ENCODE measurements at regions not wholly inside any gene's neighbourhood (a gene's known extent, or its start where the extent isn't known, plus 50 kb on each side); places are given as distances from the start of the nearest gene placed in this dataset.

GRCh38 chr2:150209746-150210145 is 277.7 kb downstream of the RND3 start:
- no peak for ATAC-seq
- TF ChIP-seq GLIS3 (CRISPR knock-in tag; IDR thresholded peaks at IDR 0.05) (no peak), ZNF8 (CRISPR knock-in tag; IDR thresholded peaks at IDR 0.05) (no peak), ESRRG (CRISPR knock-in tag; IDR thresholded peaks at IDR 0.05) (no peak), ZC3H10 (CRISPR knock-in tag; IDR thresholded peaks at IDR 0.05) (no peak), ZFP3 (CRISPR knock-in tag; IDR thresholded peaks at IDR 0.05) (no peak), TSHZ2 (CRISPR knock-in tag; IDR thresholded peaks at IDR 0.05) (no peak), BACH2 (CRISPR knock-in tag; IDR thresholded peaks at IDR 0.05; ENCODE audit: borderline replicate concordance) (no peak), POU6F1 (CRISPR knock-in tag; IDR thresholded peaks at IDR 0.05; ENCODE audit: borderline replicate concordance, low read depth) (no peak), OSR1 (CRISPR knock-in tag; IDR thresholded peaks at IDR 0.05) (no peak), CREB5 (CRISPR knock-in tag; IDR thresholded peaks at IDR 0.05; ENCODE audit: low read depth) (no peak), TCF4 (CRISPR knock-in tag; IDR thresholded peaks at IDR 0.05; ENCODE audit: borderline replicate concordance) (no peak), CSDC2 (CRISPR knock-in tag; IDR thresholded peaks at IDR 0.05) (no peak), ZFP30 (CRISPR knock-in tag; IDR thresholded peaks at IDR 0.05) (no peak), ARNTL (CRISPR knock-in tag; IDR thresholded peaks at IDR 0.05; ENCODE audit: borderline replicate concordance, low read depth) (no peak), PATZ1 (CRISPR knock-in tag; IDR thresholded peaks at IDR 0.05; ENCODE audit: borderline replicate concordance) (no peak), RARB (CRISPR knock-in tag; IDR thresholded peaks at IDR 0.05) (no peak), CSRNP3 (CRISPR knock-in tag; IDR thresholded peaks at IDR 0.05) (no peak), ZNF565 (CRISPR knock-in tag; conservative IDR thresholded peaks at IDR 0.05; ENCODE audit: low read depth) (no peak)

GRCh38 chr2:150208689-150209088 is 278.8 kb downstream of the RND3 start:
- ATAC-seq = no peak
- no peak for TF ChIP-seq POU6F1 (CRISPR knock-in tag; IDR thresholded peaks at IDR 0.05; ENCODE audit: borderline replicate concordance, low read depth)
- TF ChIP-seq CREB5 (CRISPR knock-in tag; IDR thresholded peaks at IDR 0.05; ENCODE audit: low read depth) = no peak
- no peak for TF ChIP-seq TCF4 (CRISPR knock-in tag; IDR thresholded peaks at IDR 0.05; ENCODE audit: borderline replicate concordance)
- TF ChIP-seq SNAI2 (CRISPR knock-in tag; IDR thresholded peaks at IDR 0.05) = no peak
- no peak for TF ChIP-seq PPARA (CRISPR knock-in tag; IDR thresholded peaks at IDR 0.05; ENCODE audit: borderline replicate concordance)
- no peak for TF ChIP-seq ZFP30 (CRISPR knock-in tag; IDR thresholded peaks at IDR 0.05)
- TF ChIP-seq ESRRG (CRISPR knock-in tag; IDR thresholded peaks at IDR 0.05) = no peak
- TF ChIP-seq RARB (CRISPR knock-in tag; IDR thresholded peaks at IDR 0.05) = no peak
- no peak for TF ChIP-seq ARNTL (CRISPR knock-in tag; IDR thresholded peaks at IDR 0.05; ENCODE audit: borderline replicate concordance, low read depth)
- TF ChIP-seq GLIS3 (CRISPR knock-in tag; IDR thresholded peaks at IDR 0.05) = no peak
- no peak for TF ChIP-seq CSRNP3 (CRISPR knock-in tag; IDR thresholded peaks at IDR 0.05)
- no peak for TF ChIP-seq TOX (CRISPR knock-in tag; IDR thresholded peaks at IDR 0.05; ENCODE audit: borderline replicate concordance)
- TF ChIP-seq ZNF70 (CRISPR knock-in tag; IDR thresholded peaks at IDR 0.05) = no peak
- no peak for TF ChIP-seq OSR1 (CRISPR knock-in tag; IDR thresholded peaks at IDR 0.05)
- TF ChIP-seq TSHZ2 (CRISPR knock-in tag; IDR thresholded peaks at IDR 0.05) = no peak

Measured in SK-N-SH treated with all-trans-retinoic acid at 6 μM for 48 hours (cell line).